ENCODE measurements at regions not wholly inside any gene's neighbourhood (a gene's known extent, or its start where the extent isn't known, plus 50 kb on each side); places are given as distances from the start of the nearest gene placed in this dataset.

DNA sequence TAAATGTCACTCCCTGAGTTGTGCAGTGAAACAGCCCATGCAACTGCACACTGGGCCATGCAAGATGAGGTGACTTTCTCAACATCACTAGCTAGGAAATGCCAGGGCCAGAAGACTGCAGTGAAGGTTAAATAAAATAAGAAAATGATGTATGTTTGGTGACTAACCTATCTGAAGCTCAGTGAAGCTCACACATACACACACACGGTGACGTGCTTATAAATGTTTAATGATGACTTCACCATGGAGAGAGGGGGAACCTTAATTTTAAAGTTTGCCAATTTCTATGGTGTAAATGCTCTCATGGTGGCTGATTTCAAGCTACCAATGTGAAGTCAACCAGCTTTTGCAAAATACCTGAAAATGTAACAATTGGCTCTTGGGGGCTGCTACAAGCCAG lies 166.4 kb downstream of the MAF start:
- Histone ChIP-seq H3F3A (ENCODE audit: insufficient read depth, low read length) (no peaks in the 10 kb centered on the region), H3K27ac (ENCODE audit: low read depth, low read length, poor library complexity, severe bottlenecking) (no peak overlapping the region), H3K36me3 (ENCODE audit: insufficient read depth, low read length) (no peaks in the 10 kb centered on the region), H3K9me3 (ENCODE audit: low read length) (no peaks in the 10 kb centered on the region), H3K4me3 (ENCODE audit: low read depth, low read length, poor library complexity, severe bottlenecking) (no peak overlapping the region), H3K79me2 (ENCODE audit: insufficient read depth, low read length) (no peaks in the 10 kb centered on the region), H4K20me1 (ENCODE audit: insufficient read depth, low read length) (no peaks in the 10 kb centered on the region), H3K9me2 (ENCODE audit: low read depth, low read length) (no peaks in the 10 kb centered on the region), H3K4me1 (ENCODE audit: insufficient read depth, low read length, severe bottlenecking) (no peaks in the 10 kb centered on the region), H3K9ac (ENCODE audit: low read length) (no peak overlapping the region), H2AFZ (ENCODE audit: low read length) (no peak overlapping the region), H3K4me2 (ENCODE audit: low read length) (no peak overlapping the region), H3K27me3 (ENCODE audit: insufficient read depth, low read length) (no peaks in the 10 kb centered on the region)
- no peak for TF ChIP-seq EZH2 (IDR thresholded peaks at IDR 0.05; ENCODE audit: borderline replicate concordance, low read length)
- TF ChIP-seq, protein P1, sequence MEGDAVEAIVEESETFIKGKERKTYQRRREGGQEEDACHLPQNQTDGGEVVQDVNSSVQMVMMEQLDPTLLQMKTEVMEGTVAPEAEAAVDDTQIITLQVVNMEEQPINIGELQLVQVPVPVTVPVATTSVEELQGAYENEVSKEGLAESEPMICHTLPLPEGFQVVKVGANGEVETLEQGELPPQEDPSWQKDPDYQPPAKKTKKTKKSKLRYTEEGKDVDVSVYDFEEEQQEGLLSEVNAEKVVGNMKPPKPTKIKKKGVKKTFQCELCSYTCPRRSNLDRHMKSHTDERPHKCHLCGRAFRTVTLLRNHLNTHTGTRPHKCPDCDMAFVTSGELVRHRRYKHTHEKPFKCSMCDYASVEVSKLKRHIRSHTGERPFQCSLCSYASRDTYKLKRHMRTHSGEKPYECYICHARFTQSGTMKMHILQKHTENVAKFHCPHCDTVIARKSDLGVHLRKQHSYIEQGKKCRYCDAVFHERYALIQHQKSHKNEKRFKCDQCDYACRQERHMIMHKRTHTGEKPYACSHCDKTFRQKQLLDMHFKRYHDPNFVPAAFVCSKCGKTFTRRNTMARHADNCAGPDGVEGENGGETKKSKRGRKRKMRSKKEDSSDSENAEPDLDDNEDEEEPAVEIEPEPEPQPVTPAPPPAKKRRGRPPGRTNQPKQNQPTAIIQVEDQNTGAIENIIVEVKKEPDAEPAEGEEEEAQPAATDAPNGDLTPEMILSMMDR (IDR thresholded peaks at IDR 0.05; ENCODE audit: low read length): no peak

DNA sequence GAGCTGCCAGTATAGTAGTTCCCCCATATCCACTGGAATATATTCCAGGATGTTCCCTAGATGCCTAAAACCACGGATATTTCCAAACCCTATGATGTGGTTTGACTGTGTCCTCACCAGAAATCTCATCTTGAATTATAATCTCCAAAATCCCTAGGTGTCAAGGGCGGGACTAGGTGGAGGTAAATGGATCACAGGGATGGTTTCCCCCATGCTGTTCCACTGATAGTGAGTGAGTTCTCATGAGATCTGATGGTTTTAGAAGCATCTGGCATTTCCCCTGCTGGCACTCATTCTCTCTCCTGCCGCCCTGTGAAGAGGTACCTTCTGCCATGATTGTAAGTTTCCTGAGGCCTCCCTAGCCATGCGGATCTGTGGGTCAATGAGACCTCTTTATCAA lies 168.6 kb downstream of the MAF start:
- Histone ChIP-seq H3K4me3 (ENCODE audit: low read depth, low read length, poor library complexity, severe bottlenecking) (no peak overlapping the region), H3K9me3 (ENCODE audit: low read length) (no peaks in the 10 kb centered on the region), H3K4me2 (ENCODE audit: low read length) (no peak overlapping the region), H4K20me1 (ENCODE audit: insufficient read depth, low read length) (no peaks in the 10 kb centered on the region), H3K27ac (ENCODE audit: low read depth, low read length, poor library complexity, severe bottlenecking) (no peak overlapping the region), H3K4me1 (ENCODE audit: insufficient read depth, low read length, severe bottlenecking) (no peaks in the 10 kb centered on the region), H3K9me2 (ENCODE audit: low read depth, low read length) (no peaks in the 10 kb centered on the region), H2AFZ (ENCODE audit: low read length) (no peak overlapping the region), H3K27me3 (ENCODE audit: insufficient read depth, low read length) (no peaks in the 10 kb centered on the region), H3K79me2 (ENCODE audit: insufficient read depth, low read length) (no peaks in the 10 kb centered on the region), H3K9ac (ENCODE audit: low read length) (no peak overlapping the region), H3K36me3 (ENCODE audit: insufficient read depth, low read length) (no peaks in the 10 kb centered on the region), H3F3A (ENCODE audit: insufficient read depth, low read length) (no peaks in the 10 kb centered on the region)
- no peak for TF ChIP-seq EZH2 (IDR thresholded peaks at IDR 0.05; ENCODE audit: borderline replicate concordance, low read length)
- TF ChIP-seq, protein P1 (IDR thresholded peaks at IDR 0.05; ENCODE audit: low read length): no peak

DNA sequence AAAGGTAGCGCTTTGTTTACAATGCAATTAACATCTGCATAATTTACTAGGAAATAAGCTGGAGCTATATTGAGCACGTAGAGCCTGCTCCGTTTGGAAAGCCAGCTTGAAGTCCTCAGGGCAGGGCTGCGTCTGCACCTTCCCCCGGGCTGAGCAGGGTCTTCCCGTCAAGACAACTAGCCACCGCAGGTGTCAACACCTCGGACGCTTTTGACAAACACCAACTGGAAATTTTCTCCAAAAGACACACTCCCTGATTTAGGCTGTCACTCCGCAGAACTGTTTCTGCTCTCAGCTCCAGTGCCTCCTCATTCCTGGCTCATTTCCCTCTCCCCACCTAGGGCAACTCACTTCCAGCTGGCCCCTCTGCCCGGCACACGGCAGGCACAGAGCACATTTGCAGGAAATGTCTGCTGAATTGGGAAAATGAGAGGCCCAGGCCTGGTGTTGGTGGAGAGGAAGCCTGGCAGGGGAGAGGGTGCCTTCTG lies 170.3 kb downstream of the MAF start:
- H3K9me2 ChIP-seq (ENCODE audit: low read depth, low read length): no peaks in the 10 kb centered on the region
- no peak overlapping the region for H3K27ac ChIP-seq (ENCODE audit: low read depth, low read length, poor library complexity, severe bottlenecking)
- no peaks in the 10 kb centered on the region for H4K20me1 ChIP-seq (ENCODE audit: insufficient read depth, low read length)
- H3K4me3 ChIP-seq (ENCODE audit: low read depth, low read length, poor library complexity, severe bottlenecking): no peak overlapping the region
- no peaks in the 10 kb centered on the region for H3K27me3 ChIP-seq (ENCODE audit: insufficient read depth, low read length)
- no peak for TF ChIP-seq EZH2 (IDR thresholded peaks at IDR 0.05; ENCODE audit: borderline replicate concordance, low read length)
- TF ChIP-seq, protein P1 (IDR thresholded peaks at IDR 0.05; ENCODE audit: low read length): no peak
- no peaks in the 10 kb centered on the region for H3K79me2 ChIP-seq (ENCODE audit: insufficient read depth, low read length)
- no peaks in the 10 kb centered on the region for H3K4me1 ChIP-seq (ENCODE audit: insufficient read depth, low read length, severe bottlenecking)
- H3K36me3 ChIP-seq (ENCODE audit: insufficient read depth, low read length): no peaks in the 10 kb centered on the region
- no peak overlapping the region for H3K4me2 ChIP-seq (ENCODE audit: low read length)
- H2AFZ ChIP-seq (ENCODE audit: low read length): no peak overlapping the region
- H3K9me3 ChIP-seq (ENCODE audit: low read length): no peaks in the 10 kb centered on the region
- no peak overlapping the region for H3K9ac ChIP-seq (ENCODE audit: low read length)
- H3F3A ChIP-seq (ENCODE audit: insufficient read depth, low read length): no peaks in the 10 kb centered on the region
